GM18907 (cell line): ENCODE measurements at regions not wholly inside any gene's neighbourhood (a gene's known extent, or its start where the extent isn't known, plus 50 kb on each side); places are given as distances from the start of the nearest gene placed in this dataset.
"Not testable (repeated sequence)": the region's sequence is repeated elsewhere in the genome, so short reads cannot be mapped to it uniquely, and the experiment has no call there.

Source experiments
- ATAC-seq: cut with Tn5 transposase; IDR thresholded peaks from one replicate; pipeline ENCODE4 v1.9.1; 2021; ENCODE audit warnings: mild to moderate bottlenecking, moderate library complexity; ENCODE audit not compliant: unreplicated experiment

DNA sequence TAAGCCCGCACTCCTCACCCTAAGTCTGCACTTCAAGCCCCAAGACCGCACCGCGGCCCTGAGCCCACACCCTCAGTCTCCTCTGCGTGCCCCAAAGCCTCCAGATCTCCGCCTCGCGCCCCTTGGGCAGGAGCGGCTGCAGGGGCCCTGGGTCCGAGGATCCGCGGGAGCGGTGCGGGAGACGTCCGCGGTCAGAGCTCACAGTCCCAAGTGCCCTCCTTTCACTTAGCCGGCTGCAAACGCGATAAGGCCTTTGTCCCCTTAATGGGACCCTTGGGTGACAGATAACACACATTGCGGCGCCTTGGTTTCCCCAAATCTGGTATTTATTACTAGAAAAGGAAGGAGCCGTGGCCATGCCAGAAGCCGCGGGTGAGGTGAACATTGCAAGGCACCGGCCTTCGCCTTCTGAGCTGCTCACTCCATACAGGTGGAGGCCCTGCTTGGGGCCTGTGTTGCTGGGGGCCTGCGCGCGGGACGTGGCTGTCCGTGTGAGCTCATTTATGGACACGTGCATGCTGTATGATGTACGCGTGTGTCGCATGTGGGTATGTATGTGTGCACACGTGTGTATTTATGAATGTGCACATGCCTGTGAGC lies 178.9 kb downstream of the OR4M2 start:
- not testable (repeated sequence) for ATAC-seq

GRCh38 chr15:22259881-22260421 lies 179.6 kb downstream of the OR4M2 start:
- no peak for ATAC-seq

DNA sequence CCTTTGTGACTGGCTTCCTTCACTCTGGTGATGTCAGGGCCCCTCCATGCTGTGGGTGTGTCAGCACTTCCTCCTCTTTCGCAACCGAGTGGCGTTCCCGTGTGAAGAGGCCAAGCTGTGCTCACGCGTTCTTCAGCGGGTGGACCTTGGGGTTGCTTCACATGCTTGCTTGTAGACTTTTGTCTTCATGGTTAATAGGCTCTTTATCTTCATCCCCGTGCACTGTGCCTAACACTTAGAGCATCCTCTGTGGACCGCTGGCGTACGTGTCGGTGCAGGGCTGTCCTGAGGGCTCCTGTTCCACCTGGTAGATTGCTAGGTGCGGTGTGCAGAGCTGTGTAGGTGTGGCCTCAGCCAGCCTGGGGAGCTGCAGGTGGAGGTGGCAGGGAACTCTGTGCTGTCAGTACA lies 182.3 kb downstream of the OR4M2 start:
- ATAC-seq = no peak

DNA sequence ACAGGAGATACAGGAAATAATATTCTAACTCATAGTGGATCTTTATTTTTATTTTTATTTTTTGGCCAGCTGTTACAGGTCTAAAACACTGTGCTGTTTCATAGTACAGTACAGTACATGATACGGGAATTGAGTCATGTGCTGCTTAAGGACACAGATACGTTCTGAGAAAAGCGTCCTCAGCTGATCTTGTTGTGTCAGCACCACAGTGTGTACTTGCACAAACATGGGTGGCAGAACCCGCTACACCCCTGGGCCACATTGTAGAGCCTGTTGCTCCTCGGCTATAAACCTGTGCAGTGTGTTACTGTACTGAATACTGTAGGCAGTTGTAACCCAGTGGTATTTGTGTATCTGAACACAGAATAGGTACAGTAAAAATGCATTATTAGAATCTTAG lies 183.4 kb downstream of the OR4M2 start:
- no peak for ATAC-seq

GRCh38 chr15:22264272-22264671 lies 183.9 kb downstream of the OR4M2 start:
- ATAC-seq = not testable (repeated sequence)

DNA sequence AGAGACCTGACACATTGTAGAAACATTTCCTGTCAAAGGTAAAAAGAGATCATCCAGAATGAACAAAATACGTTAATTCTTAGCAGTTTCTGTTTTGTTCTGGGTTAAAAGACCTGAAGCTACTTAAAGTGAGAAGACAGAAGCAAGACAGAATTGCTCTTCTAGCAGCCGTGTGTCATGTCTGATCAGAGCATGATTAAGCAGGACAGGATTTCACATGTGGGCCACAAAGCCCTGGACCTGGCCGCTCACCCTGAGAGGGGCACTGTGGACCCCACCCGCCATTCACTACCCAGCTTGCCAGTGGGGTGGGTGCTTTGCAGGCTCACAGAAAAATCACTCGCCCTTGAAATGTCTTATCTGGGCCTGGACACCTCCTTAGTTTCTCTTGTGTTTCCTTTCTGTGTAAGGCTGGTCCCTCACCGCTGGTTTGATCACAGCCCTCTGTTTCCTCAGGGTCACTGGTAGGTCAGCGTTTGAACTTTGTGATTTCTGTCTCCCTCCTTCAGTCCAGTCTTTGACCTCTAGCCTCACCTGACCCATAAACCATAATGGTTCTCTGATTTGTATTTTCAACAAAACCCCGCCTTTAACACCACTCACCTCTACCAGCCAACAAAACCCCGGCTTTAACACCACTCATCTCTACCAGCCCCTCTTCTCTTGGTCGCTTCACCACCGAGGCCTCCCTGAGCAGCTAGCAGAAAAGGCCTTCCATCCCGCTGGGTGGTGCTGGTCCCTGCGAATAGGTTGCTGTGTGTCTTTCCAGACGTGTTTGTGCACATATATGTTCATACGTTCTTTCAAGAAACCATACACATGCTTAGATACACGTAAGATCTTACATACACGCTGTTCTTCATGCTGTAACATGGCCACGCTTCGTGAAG lies 185.0 kb downstream of the OR4M2 start:
- ATAC-seq = no peak

DNA sequence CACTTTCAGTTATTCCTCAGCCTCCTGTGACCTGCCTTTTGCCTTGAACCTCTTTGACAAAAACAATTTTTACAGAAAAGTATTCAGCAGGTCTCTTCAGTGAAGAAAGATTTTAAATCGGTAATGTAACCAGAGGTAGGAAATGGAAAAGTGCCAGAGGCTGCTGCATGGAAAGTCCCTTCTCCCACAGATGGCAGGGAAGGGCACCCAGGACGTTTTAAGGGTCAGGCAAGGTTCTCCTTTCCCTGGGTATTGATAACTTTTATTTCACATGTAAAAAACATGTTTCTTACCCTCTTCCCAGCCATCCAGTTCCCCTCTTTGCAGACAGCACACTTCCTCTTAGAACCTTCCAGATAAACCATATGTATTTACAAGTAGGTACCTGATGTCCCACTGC lies 185.6 kb downstream of the OR4M2 start:
- no peak for ATAC-seq

DNA sequence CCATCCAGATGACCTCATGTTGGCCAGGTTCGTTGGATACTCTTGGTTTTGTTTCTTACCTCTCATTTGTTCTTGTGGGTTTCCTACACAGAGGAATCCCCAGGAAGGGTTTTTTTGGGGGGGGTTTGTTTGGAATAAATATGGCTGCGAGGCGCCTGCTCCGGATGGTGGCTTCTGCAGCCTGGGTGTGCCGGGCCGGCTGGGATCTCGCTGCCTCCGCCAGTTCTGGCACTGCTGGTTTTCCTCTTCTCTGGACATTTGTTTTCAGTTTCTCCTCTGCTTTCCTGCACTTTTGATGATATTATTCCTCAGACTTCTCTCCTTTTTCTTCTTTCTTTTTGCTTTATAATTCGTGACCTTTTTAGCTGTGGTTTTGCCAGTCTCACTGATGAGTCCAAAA lies 187.4 kb downstream of the OR4M2 start:
- ATAC-seq = no peak

GRCh38 chr15:22268201-22268600 lies 187.9 kb downstream of the OR4M2 start:
- ATAC-seq = not testable (repeated sequence)

DNA sequence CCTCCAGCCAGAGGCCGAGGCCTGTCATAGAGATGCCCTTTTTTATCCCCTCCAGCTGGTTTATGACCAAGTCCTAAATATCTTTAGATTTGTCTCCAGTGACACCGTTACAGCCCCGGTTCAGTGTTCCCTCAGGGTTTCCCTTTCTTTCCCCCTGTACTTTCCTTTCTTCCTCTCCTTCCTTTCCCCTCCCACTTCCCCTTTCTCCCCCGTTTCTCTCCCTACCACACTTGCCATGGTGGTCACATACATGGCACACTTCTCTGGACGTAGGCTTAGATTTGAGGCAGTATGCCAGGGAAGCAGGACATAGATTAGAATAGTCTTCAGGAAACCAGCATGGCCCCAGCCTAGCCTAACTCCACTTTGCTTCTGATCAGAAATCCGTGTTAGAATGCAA lies 188.3 kb downstream of the OR4M2 start:
- not testable (repeated sequence) for ATAC-seq

GRCh38 chr15:22272286-22273160 lies 186.2 kb upstream of the GOLGA6L22 start:
- not testable (repeated sequence) for ATAC-seq

DNA sequence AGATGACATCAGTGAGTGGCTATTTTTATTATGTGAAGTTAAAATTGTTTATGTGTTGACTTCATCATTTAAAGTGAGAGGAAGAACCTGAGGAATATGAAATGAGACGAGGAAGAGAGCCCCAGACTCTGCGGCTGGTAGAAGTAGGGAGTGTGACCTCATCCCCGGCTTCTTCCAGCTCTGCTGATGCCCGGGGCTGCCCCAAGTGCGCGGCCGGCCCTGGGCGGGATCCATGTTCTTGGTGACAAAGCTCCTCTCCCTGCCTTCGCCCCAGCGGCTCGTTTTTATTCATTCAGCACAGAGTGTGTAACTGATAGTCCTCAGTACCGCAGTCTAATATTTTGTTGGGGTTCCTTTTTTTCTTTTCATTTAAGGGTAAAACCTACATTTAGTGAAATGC lies 185.5 kb upstream of the GOLGA6L22 start:
- not testable (repeated sequence) for ATAC-seq

DNA sequence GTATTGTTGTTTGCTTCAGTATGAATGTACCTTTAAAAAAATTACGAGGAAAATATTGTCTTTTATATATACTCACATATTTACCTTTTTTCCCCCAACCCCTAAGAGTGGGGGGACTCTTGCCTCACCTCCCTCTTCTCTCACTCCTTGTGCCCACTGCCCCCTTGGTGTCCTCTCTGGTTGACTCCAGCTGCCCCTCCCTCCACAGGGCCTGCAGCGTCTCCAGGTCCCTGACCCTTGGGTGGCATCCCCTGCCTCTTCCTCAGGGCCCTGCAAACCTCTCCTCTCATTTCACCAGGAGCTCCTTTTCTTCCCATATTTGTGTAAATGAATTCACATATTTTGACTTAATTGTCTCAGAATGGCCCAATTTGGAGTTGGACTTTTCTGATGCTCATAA lies 184.3 kb upstream of the GOLGA6L22 start:
- not testable (repeated sequence) for ATAC-seq

DNA sequence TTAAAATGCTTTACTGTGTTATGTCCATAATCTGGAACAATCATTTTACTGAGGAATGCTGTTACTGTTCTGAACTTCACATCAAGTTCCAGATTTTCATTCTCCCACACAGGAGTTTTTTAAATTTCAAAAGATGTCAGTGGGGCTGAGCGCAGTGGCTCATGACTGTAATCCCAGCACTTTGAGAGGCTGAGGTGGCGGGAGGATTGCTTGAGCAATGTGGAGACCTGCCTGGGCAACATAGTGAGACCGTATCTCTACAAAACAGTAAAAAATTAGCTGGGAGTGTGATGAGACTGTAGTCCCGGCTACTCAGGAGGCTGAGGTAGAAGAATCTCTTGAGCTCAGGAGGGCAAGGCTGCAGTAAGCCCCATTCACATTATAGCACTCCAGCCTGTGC lies 177.9 kb upstream of the GOLGA6L22 start:
- ATAC-seq = not testable (repeated sequence)

- ATAC-seq = peak; percentile 70
Measured at GRCh38 chr15:22282794-22283533, 175.7 kb upstream of the GOLGA6L22 start.

- ATAC-seq = not testable (repeated sequence)
Measured at GRCh38 chr15:22284795-22285420, 173.8 kb upstream of the GOLGA6L22 start.

DNA sequence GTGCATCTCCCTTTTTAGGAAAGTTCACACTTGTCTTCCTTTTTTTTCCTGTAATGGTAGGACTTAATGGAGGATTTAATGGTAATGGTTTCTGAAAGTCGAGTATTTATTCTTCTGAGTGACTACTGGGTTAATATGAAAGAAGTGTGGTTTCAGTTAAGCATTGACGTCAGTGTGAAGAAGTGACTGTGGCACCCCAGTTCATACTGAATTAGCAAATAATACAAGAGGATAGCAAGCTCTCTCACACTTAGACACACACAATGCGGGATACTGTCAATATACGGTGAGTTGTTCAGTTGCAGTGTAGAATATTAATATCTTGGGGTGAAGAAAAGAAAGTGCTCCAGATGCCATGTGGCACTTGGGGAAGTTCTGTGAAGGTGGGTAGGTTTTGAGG lies 167.6 kb upstream of the GOLGA6L22 start:
- ATAC-seq = not testable (repeated sequence)

GRCh38 chr15:22303112-22303511 lies 155.6 kb upstream of the GOLGA6L22 start:
- not testable (repeated sequence) for ATAC-seq
